SK-N-SH (cell line): ENCODE measurements at regions not wholly inside any gene's neighbourhood (a gene's known extent, or its start where the extent isn't known, plus 50 kb on each side); places are given as distances from the start of the nearest gene placed in this dataset.

ENCODE experiments used
- CTCF ChIP-seq: fragments of 200-600 bp; sonication (generic); IDR thresholded peaks from 2 replicates; pipeline ENCODE4 v1.6.1; 2017; ENCODE audit warnings: antibody characterized with exemption, mild to moderate bottlenecking, moderate library complexity
- EP300 ChIP-seq, 2 experiments: IDR thresholded peaks; 2 replicates each; pipeline versions ENCODE4 v1.4.0 to v1.6.1; 2012; ENCODE audit warnings: borderline replicate concordance in 1 of 2, low read depth in 1 of 2, low read length in 1 of 2
- EZH2phosphoT487 ChIP-seq: fragments of 200-600 bp; sonication (generic); IDR thresholded peaks from 2 replicates; pipeline ENCODE4 v1.6.1; 2017; ENCODE audit warnings: low read depth, mixed run types, mild to moderate bottlenecking, antibody characterized with exemption, moderate library complexity, borderline replicate concordance
- FOXM1 ChIP-seq: IDR thresholded peaks from 2 replicates; pipeline ENCODE4 v1.4.0; 2012; ENCODE audit warnings: low read depth, mild to moderate bottlenecking
- JUND ChIP-seq: IDR thresholded peaks from 2 replicates; pipeline ENCODE4 v1.4.0; 2012
- MAX ChIP-seq: IDR thresholded peaks from 2 replicates; pipeline ENCODE4 v1.4.0; 2012; ENCODE audit warnings: low read depth
- RAD21 ChIP-seq: IDR thresholded peaks from 2 replicates; pipeline ENCODE4 v1.6.1; 2012; ENCODE audit warnings: mild to moderate bottlenecking, low read length
- RCOR1 ChIP-seq: fragments of 150-350 bp; IDR thresholded peaks from 2 replicates; pipeline ENCODE4 v1.6.1; 2017; ENCODE audit warnings: antibody characterized with exemption, low read length

- TF ChIP-seq CTCF (no peak), FOXM1 (no peak), EP300 (IDR thresholded peaks at IDR 0.05; ENCODE audit: borderline replicate concordance in 1 of 2, low read depth in 1 of 2, low read length in 1 of 2) (no peak), MAX (no peak), RAD21 (no peak), EZH2phosphoT487 (no peak), RCOR1 (no peak), JUND (no peak)
These were observed 184.4 kb upstream of the CCL2 start for GRCh38 chr17:34070712-34071111.
